NT2/D1 (cell line): ENCODE measurements at regions not wholly inside any gene's neighbourhood (a gene's known extent, or its start where the extent isn't known, plus 50 kb on each side); places are given as distances from the start of the nearest gene placed in this dataset.

Experiments used
- SUZ12 ChIP-seq: IDR thresholded peaks from 2 replicates; pipeline ENCODE4 v1.6.1; 2011; ENCODE audit not compliant: insufficient read length, insufficient read depth; ENCODE audit errors: extremely low read depth
- YY1 ChIP-seq: IDR thresholded peaks from 2 replicates; pipeline ENCODE4 v1.6.1; 2011; ENCODE audit not compliant: insufficient read length, insufficient read depth

DNA sequence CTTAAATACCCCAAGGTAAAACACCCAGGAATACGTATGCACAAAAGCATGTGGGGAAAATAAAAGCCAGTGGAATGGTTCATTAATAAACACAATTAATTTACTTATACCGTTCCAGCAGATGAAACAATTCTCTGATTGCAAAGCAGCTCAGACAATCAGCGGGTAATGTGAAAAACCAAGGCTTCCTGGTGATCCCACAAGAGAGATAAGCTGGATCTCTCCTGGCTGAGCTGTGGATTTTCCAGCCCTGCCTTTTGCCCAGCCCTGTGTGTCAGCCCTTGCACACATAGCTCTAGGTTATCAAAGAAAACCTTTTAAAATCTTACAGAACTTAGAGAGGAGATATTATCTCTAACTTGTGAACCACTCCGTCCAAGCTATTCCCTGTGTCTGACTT is 1010.7 kb upstream of the AUTS2 start:
- no peak for TF ChIP-seq SUZ12
- TF ChIP-seq YY1 = no peak
